ENCODE measurements at regions not wholly inside any gene's neighbourhood (a gene's known extent, or its start where the extent isn't known, plus 50 kb on each side); places are given as distances from the start of the nearest gene placed in this dataset.

- intact Hi-C loops (cut with DNase I), result no loop called here
- ATAC-seq (no peak), DNase-seq (no peak)
- Histone ChIP-seq H3K27me3 (no peaks in the 10 kb centered on the region), H3K27ac (no peak overlapping the region), H3K4me1 (no peaks in the 10 kb centered on the region), H3K36me3 (replicated peaks in 1 of 2; ENCODE audit: insufficient read depth in 1 of 2, low read depth in 2 of 2) (no peaks in the 10 kb centered on the region), H3K9me3 (no peaks in the 10 kb centered on the region), H3K4me3 (no peak overlapping the region)
- WGBS, 2 donors, result 87 to 90% methylated on average over 6 of the region's 6 CpGs
- TF ChIP-seq CTCF (IDR thresholded peaks at IDR 0.05), result no peak
- no peak for TF ChIP-seq POLR2A (IDR thresholded peaks at IDR 0.05)
Measured at GRCh38 chr15:62472616-62473299, 307.7 kb upstream of the C2CD4B start.

- no peak overlapping the region for H3K27ac ChIP-seq
- WGBS, 2 donors, result 77 to 82% methylated on average over 9 of the region's 9 CpGs
- H3K27me3 ChIP-seq, result no peaks in the 10 kb centered on the region
- TF ChIP-seq POLR2A (IDR thresholded peaks at IDR 0.05), result no peak
- no peak for TF ChIP-seq CTCF (IDR thresholded peaks at IDR 0.05)
- DNase-seq (no peak), ATAC-seq (no peak)
- no peaks in the 10 kb centered on the region for H3K9me3 ChIP-seq
- no peaks in the 10 kb centered on the region for H3K36me3 ChIP-seq (replicated peaks in 1 of 2; ENCODE audit: insufficient read depth in 1 of 2, low read depth in 2 of 2)
- intact Hi-C loops (cut with DNase I), result no loop called here
- no peaks in the 10 kb centered on the region for H3K4me1 ChIP-seq
- H3K4me3 ChIP-seq, result no peak overlapping the region
Measured at GRCh38 chr15:62474021-62474770, 309.1 kb upstream of the C2CD4B start.

GRCh38 chr15:62474771-62475124, 309.7 kb upstream of the C2CD4B start:
- Histone ChIP-seq H3K27ac (no peak overlapping the region), H3K27me3 (no peaks in the 10 kb centered on the region), H3K4me1 (no peaks in the 10 kb centered on the region), H3K4me3 (no peak overlapping the region), H3K36me3 (replicated peaks in 1 of 2; ENCODE audit: insufficient read depth in 1 of 2, low read depth in 2 of 2) (no peaks in the 10 kb centered on the region), H3K9me3 (no peaks in the 10 kb centered on the region)
- no peak for ATAC-seq
- 76 to 78% methylated on average over 5 of the region's 5 CpGs for WGBS, 2 donors
- TF ChIP-seq POLR2A (IDR thresholded peaks at IDR 0.05) (no peak), CTCF (IDR thresholded peaks at IDR 0.05) (no peak)
- DNase-seq, result no peak
- intact Hi-C loops (cut with DNase I), result no loop called here

- H3K9me3 ChIP-seq, result no peaks in the 10 kb centered on the region
- H3K4me3 ChIP-seq, result no peak overlapping the region
- H3K27me3 ChIP-seq, result no peaks in the 10 kb centered on the region
- DNase-seq, result no peak
- ATAC-seq, result no peak
- WGBS, 2 donors, result 74 to 91% methylated on average over 2 of the region's 2 CpGs
- H3K27ac ChIP-seq, result no peak overlapping the region
- H3K4me1 ChIP-seq, result no peaks in the 10 kb centered on the region
- TF ChIP-seq POLR2A (IDR thresholded peaks at IDR 0.05) (no peak), CTCF (IDR thresholded peaks at IDR 0.05) (no peak)
- H3K36me3 ChIP-seq (replicated peaks in 1 of 2; ENCODE audit: insufficient read depth in 1 of 2, low read depth in 2 of 2), result no peaks in the 10 kb centered on the region
- intact Hi-C loops (cut with DNase I), result no loop called here
Measured at GRCh38 chr15:62475591-62475990, 310.5 kb upstream of the C2CD4B start.

- no peaks in the 10 kb centered on the region for H3K27me3 ChIP-seq
- H3K9me3 ChIP-seq, result no peaks in the 10 kb centered on the region
- H3K36me3 ChIP-seq (replicated peaks in 1 of 2; ENCODE audit: insufficient read depth in 1 of 2, low read depth in 2 of 2), result no peaks in the 10 kb centered on the region
- no peak overlapping the region for H3K4me3 ChIP-seq
- H3K27ac ChIP-seq, result no peak overlapping the region
- no peak for DNase-seq
- H3K4me1 ChIP-seq, result no peaks in the 10 kb centered on the region
- no peak for ATAC-seq
- TF ChIP-seq POLR2A (IDR thresholded peaks at IDR 0.05) (no peak), CTCF (IDR thresholded peaks at IDR 0.05) (no peak)
- whole genome bisulfite sequencing, 2 donors, result 92 to 93% methylated on average over 2 to 9 of the region's 9 CpGs
- intact Hi-C loops (cut with DNase I), result no loop called here
Measured at GRCh38 chr15:62476163-62476562, 311.1 kb upstream of the C2CD4B start.

All from body of pancreas (tissue), 4 donors.